H9 (cell line): ENCODE measurements at regions not wholly inside any gene's neighbourhood (a gene's known extent, or its start where the extent isn't known, plus 50 kb on each side); places are given as distances from the start of the nearest gene placed in this dataset.
A peak's percentile ranks its signal among the peaks of the same experiment; 100 is the strongest.

Experiments
- DNase-seq: peaks from one replicate; pipeline ENCODE4 v3.0.0-alpha.2; 2017
- H2AFZ ChIP-seq: one replicate; pipeline ENCODE4 v1.6.1; 2013; ENCODE audit warnings: mild to moderate bottlenecking, low read length, control low read depth, moderate library complexity
- H2AK5ac ChIP-seq: 2 replicates; pipeline ENCODE4 v1.6.1; 2013; ENCODE audit warnings: low read length, control low read depth, mixed read lengths; ENCODE audit not compliant: insufficient read length
- H2BK120ac ChIP-seq: one replicate; pipeline ENCODE4 v1.6.1; 2013; ENCODE audit warnings: low read depth, mild to moderate bottlenecking, low read length, control low read depth, inconsistent platforms; ENCODE audit not compliant: poor library complexity, severe bottlenecking
- H2BK12ac ChIP-seq: 2 replicates; pipeline ENCODE4 v1.6.1; 2013; ENCODE audit warnings: low read length, control low read depth, mixed read lengths, low read depth; ENCODE audit not compliant: insufficient read length
- H2BK15ac ChIP-seq: 2 replicates; pipeline ENCODE4 v1.6.1; 2013; ENCODE audit warnings: low read depth, low read length, control low read depth
- H2BK20ac ChIP-seq: one replicate; pipeline ENCODE4 v1.6.1; 2013; ENCODE audit warnings: low read depth, mild to moderate bottlenecking, low read length, control low read depth, inconsistent platforms; ENCODE audit not compliant: poor library complexity, severe bottlenecking
- H2BK5ac ChIP-seq: 2 replicates; pipeline ENCODE4 v1.6.1; 2013; ENCODE audit warnings: low read length, control low read depth, mixed read lengths; ENCODE audit not compliant: insufficient read length
- H3K14ac ChIP-seq: 2 replicates; pipeline ENCODE4 v1.6.1; 2013; ENCODE audit warnings: low read length, control low read depth; ENCODE audit not compliant: insufficient read depth
- H3K18ac ChIP-seq: 2 replicates; pipeline ENCODE4 v1.6.1; 2013; ENCODE audit warnings: low read depth, mild to moderate bottlenecking, mixed read lengths, low read length, control low read depth; ENCODE audit not compliant: insufficient read length
- H3K23ac ChIP-seq: 2 replicates; pipeline ENCODE4 v1.6.1; 2013; ENCODE audit warnings: low read length, control low read depth, mixed read lengths, low read depth; ENCODE audit not compliant: insufficient read length
- H3K23me2 ChIP-seq: 2 replicates; pipeline ENCODE4 v1.6.1; 2013; ENCODE audit warnings: low read depth, mild to moderate bottlenecking, mixed read lengths, low read length, control low read depth; ENCODE audit not compliant: insufficient read length, poor library complexity, severe bottlenecking
- H3K27ac ChIP-seq: 2 replicates; pipeline ENCODE4 v1.5.1; 2013; ENCODE audit warnings: low read length, control low read depth, mixed read lengths, low read depth; ENCODE audit not compliant: insufficient read length
- H3K27me3 ChIP-seq: 2 replicates; pipeline ENCODE4 v1.6.1; 2013; ENCODE audit warnings: low read length, control low read depth, inconsistent platforms; ENCODE audit not compliant: insufficient read depth
- H3K4ac ChIP-seq: 2 replicates; pipeline ENCODE4 v1.6.1; 2013; ENCODE audit warnings: low read depth, mild to moderate bottlenecking, control low read depth, inconsistent platforms, low read length, moderate library complexity
- H3K4me1 ChIP-seq: 2 replicates; pipeline ENCODE4 v1.6.1; 2013; ENCODE audit warnings: low read length, control low read depth, inconsistent platforms; ENCODE audit not compliant: insufficient read depth
- H3K4me2 ChIP-seq: 2 replicates; pipeline ENCODE4 v1.6.1; 2013; ENCODE audit warnings: low read length, control low read depth, mixed read lengths; ENCODE audit not compliant: insufficient read length, insufficient read depth
- H3K56ac ChIP-seq: 2 replicates; pipeline ENCODE4 v1.6.1; 2013; ENCODE audit warnings: low read depth, mild to moderate bottlenecking, mixed read lengths, low read length, control low read depth; ENCODE audit not compliant: insufficient read length
- H3K79me1 ChIP-seq: 2 replicates; pipeline ENCODE4 v1.6.1; 2013; ENCODE audit warnings: low read depth, mild to moderate bottlenecking, moderate library complexity, low read length, control low read depth, inconsistent platforms; ENCODE audit not compliant: insufficient read depth, poor library complexity, severe bottlenecking
- H3K79me2 ChIP-seq: 2 replicates; pipeline ENCODE4 v1.6.1; 2013; ENCODE audit warnings: low read length, control low read depth, inconsistent platforms; ENCODE audit not compliant: insufficient read depth
- H3K9ac ChIP-seq: 2 replicates; pipeline ENCODE4 v1.6.1; 2013; ENCODE audit warnings: low read length, control low read depth, mixed read lengths; ENCODE audit not compliant: insufficient read length; ENCODE audit errors: extremely low read depth
- H3K9me3 ChIP-seq: one replicate; pipeline ENCODE4 v1.6.1; 2013; ENCODE audit warnings: low read depth, low read length, inconsistent platforms; ENCODE audit not compliant: control insufficient read depth
- H3T11ph ChIP-seq: one replicate; pipeline ENCODE4 v1.6.1; 2013; ENCODE audit warnings: mild to moderate bottlenecking, low read length, control low read depth, inconsistent platforms
- H4K20me1 ChIP-seq: one replicate; pipeline ENCODE4 v1.6.1; 2013; ENCODE audit not compliant: control insufficient read depth, insufficient read length, insufficient read depth
- H4K5ac ChIP-seq: 2 replicates; pipeline ENCODE4 v1.6.1; 2013; ENCODE audit warnings: low read depth, mild to moderate bottlenecking, mixed read lengths, low read length, control low read depth; ENCODE audit not compliant: insufficient read length
- H4K8ac ChIP-seq: replicated peaks from 2 replicates; pipeline ENCODE4 v1.6.1; 2013; ENCODE audit warnings: low read length, control low read depth, mixed read lengths, low read depth; ENCODE audit not compliant: insufficient read length
- H4K91ac ChIP-seq: 2 replicates; pipeline ENCODE4 v1.6.1; 2013; ENCODE audit warnings: low read depth, mild to moderate bottlenecking, moderate library complexity, mixed read lengths, low read length, control low read depth; ENCODE audit not compliant: insufficient read length
- H3K27ac Mint-ChIP-seq, 3 experiments: 2 replicates in 2 of 3; 3 replicates in 1 of 3; pipeline ENCODE4 v1.8.0; 2020 to 2021; ENCODE audit warnings: mixed read lengths in 3 of 3, mild to moderate bottlenecking in 1 of 3, moderate library complexity in 1 of 3
- H3K27me3 Mint-ChIP-seq: 2 replicates; pipeline ENCODE4 v1.8.0; 2021; ENCODE audit warnings: low read depth, mild to moderate bottlenecking, moderate library complexity, mixed read lengths
- H3K36me3 Mint-ChIP-seq, 3 experiments: 2 replicates in 2 of 3; 3 replicates in 1 of 3; pipeline ENCODE4 v1.8.0; 2020 to 2021; ENCODE audit warnings: low read depth in 3 of 3, mixed read lengths in 3 of 3; ENCODE audit not compliant: insufficient read depth in 1 of 3
- H3K4me1 Mint-ChIP-seq, 2 experiments: 2 replicates each; pipeline ENCODE4 v1.8.0; 2020; ENCODE audit warnings: mixed read lengths in 2 of 2
- H3K4me3 Mint-ChIP-seq, 2 experiments: 2 replicates in 1 of 2; 3 replicates in 1 of 2; pipeline ENCODE4 v1.8.0; 2020 to 2021; ENCODE audit warnings: mild to moderate bottlenecking in 2 of 2, mixed read lengths in 2 of 2, moderate library complexity in 1 of 2
- H3K9me3 Mint-ChIP-seq, 2 experiments: 2 replicates in 1 of 2; 3 replicates in 1 of 2; pipeline ENCODE4 v1.8.0; 2020; ENCODE audit warnings: mild to moderate bottlenecking in 2 of 2, mixed read lengths in 2 of 2, moderate library complexity in 1 of 2
- CTCF ChIP-seq: fragments of 200-600 bp; sonication (generic); conservative IDR thresholded peaks from 3 replicates; pipeline ENCODE4 v1.8.0; 2021; ENCODE audit warnings: antibody characterized with exemption, mild to moderate bottlenecking
- WGBS: extraction: QIAGEN DNeasy Blood & Tissue Kit; methylation state at CpG from one replicate; pipeline ENCODE4 v1.1.7; 2013; ENCODE audit warnings: missing lambda C conversion rate, low lambda C conversion rate, mixed read lengths; ENCODE audit not compliant: insufficient read length; ENCODE audit errors: extremely low coverage; 5-methylcytosine and 5-hydroxymethylcytosine counted together

- H3K27ac ChIP-seq, result no peak overlapping the region
- no peaks in the 10 kb centered on the region for H4K20me1 ChIP-seq
- H4K91ac ChIP-seq, result no peak overlapping the region
- no peaks in the 10 kb centered on the region for H3K23me2 ChIP-seq
- H3K9ac ChIP-seq, result no peak overlapping the region
- no peak overlapping the region for H2BK5ac ChIP-seq
- no peak for TF ChIP-seq CTCF
- no peak for DNase-seq
- H2BK120ac ChIP-seq, result no peak overlapping the region
- H3K14ac ChIP-seq, result no peak overlapping the region; the same call in 1 of the 2 replicates
- H4K8ac ChIP-seq, result no peak overlapping the region
- no peaks in the 10 kb centered on the region for H3K27me3 Mint-ChIP-seq
- H3K4me3 Mint-ChIP-seq, result no peak overlapping the region
- no peaks in the 10 kb centered on the region for H3K79me2 ChIP-seq
- H3K4ac ChIP-seq, result no peak overlapping the region
- H2BK15ac ChIP-seq, result no peak overlapping the region
- H3K56ac ChIP-seq, result no peak overlapping the region
- no peaks in the 10 kb centered on the region for H3K4me1 ChIP-seq
- H3K9me3 ChIP-seq, result no peaks in the 10 kb centered on the region
- no peaks in the 10 kb centered on the region for H3K4me1 Mint-ChIP-seq
- no peak overlapping the region for H3K23ac ChIP-seq
- no peak overlapping the region for H3K4me2 ChIP-seq
- WGBS, result no CpG with 5 or more reads among the region's 13 CpGs
- no peak overlapping the region for H2AFZ ChIP-seq
- no peaks in the 10 kb centered on the region for H3K27me3 ChIP-seq
- H3K36me3 Mint-ChIP-seq, result no peaks in the 10 kb centered on the region
- peak overlapping the region in 1 of 3 experiments; percentile 68; a peak in 1 of 7 replicates for H3K27ac Mint-ChIP-seq
- H3K18ac ChIP-seq, result no peak overlapping the region
- no peaks in the 10 kb centered on the region for H3K9me3 Mint-ChIP-seq
- H4K5ac ChIP-seq, result no peak overlapping the region
- no peak overlapping the region for H2BK20ac ChIP-seq
- H2AK5ac ChIP-seq, result no peak overlapping the region
- no peaks in the 10 kb centered on the region for H3K79me1 ChIP-seq
- no peak overlapping the region for H3T11ph ChIP-seq
- H2BK12ac ChIP-seq, result no peak overlapping the region
Observed at GRCh38 chr1:4062560-4062959, 162.5 kb upstream of the C1orf174 start.
